ENCODE measurements at regions not wholly inside any gene's neighbourhood (a gene's known extent, or its start where the extent isn't known, plus 50 kb on each side); places are given as distances from the start of the nearest gene placed in this dataset.

GRCh38 chr9:89719202-89719601 lies 114.4 kb downstream of the GADD45G start:
- no peak for TF ChIP-seq CTCF (IDR thresholded peaks at IDR 0.05; ENCODE audit: low read depth, low read length)
- no peak overlapping the region for H3K4me3 ChIP-seq (replicated peaks in 1 of 2; ENCODE audit: low read depth in 2 of 2, low read length in 2 of 2)
- no peak for DNase-seq (ENCODE audit: low read depth in 2 of 2)

GRCh38 chr9:89720696-89721175 lies 115.9 kb downstream of the GADD45G start:
- H3K4me3 ChIP-seq (replicated peaks in 1 of 2; ENCODE audit: low read depth in 2 of 2, low read length in 2 of 2), result no peak overlapping the region
- TF ChIP-seq CTCF (IDR thresholded peaks at IDR 0.05; ENCODE audit: low read depth, low read length), result no peak
- no peak for DNase-seq (ENCODE audit: low read depth in 2 of 2)

GRCh38 chr9:89721176-89721700 lies 116.4 kb downstream of the GADD45G start:
- no peak for TF ChIP-seq CTCF (IDR thresholded peaks at IDR 0.05; ENCODE audit: low read depth, low read length)
- no peak for DNase-seq (ENCODE audit: low read depth in 2 of 2)
- H3K4me3 ChIP-seq (replicated peaks in 1 of 2; ENCODE audit: low read depth in 2 of 2, low read length in 2 of 2), result no peak overlapping the region

GRCh38 chr9:89721971-89722530 lies 117.2 kb downstream of the GADD45G start:
- no peak overlapping the region for H3K4me3 ChIP-seq (replicated peaks in 1 of 2; ENCODE audit: low read depth in 2 of 2, low read length in 2 of 2)
- DNase-seq (ENCODE audit: low read depth in 2 of 2), result no peak

GRCh38 chr9:89722712-89723111 lies 117.9 kb downstream of the GADD45G start:
- TF ChIP-seq CTCF (IDR thresholded peaks at IDR 0.05; ENCODE audit: low read depth, low read length), result no peak

More at GRCh38 chr9:89721971-89722530, 117.2 kb downstream of the GADD45G start:
- no peak for TF ChIP-seq CTCF (IDR thresholded peaks at IDR 0.05; ENCODE audit: low read depth, low read length)

GRCh38 chr9:89723469-89724100 lies 118.8 kb downstream of the GADD45G start:
- no peak for DNase-seq (ENCODE audit: low read depth in 2 of 2)
- TF ChIP-seq CTCF (IDR thresholded peaks at IDR 0.05; ENCODE audit: low read depth, low read length), result no peak
- H3K4me3 ChIP-seq (replicated peaks in 1 of 2; ENCODE audit: low read depth in 2 of 2, low read length in 2 of 2), result no peak overlapping the region

More at GRCh38 chr9:89722712-89723111, 117.9 kb downstream of the GADD45G start:
- H3K4me3 ChIP-seq (replicated peaks in 1 of 2; ENCODE audit: low read depth in 2 of 2, low read length in 2 of 2), result no peak overlapping the region
- DNase-seq (ENCODE audit: low read depth in 2 of 2), result no peak
